K562 (cell line): ENCODE measurements at regions not wholly inside any gene's neighbourhood (a gene's known extent, or its start where the extent isn't known, plus 50 kb on each side); places are given as distances from the start of the nearest gene placed in this dataset.

Experiments
- ATAC-seq: fragments of 200-7000 bp; cut with Tn5 transposase; 3 replicates; pipeline ENCODE4 v1.9.1; 2020; ENCODE audit warnings: moderate library complexity
- BruUV-seq: library from RNA; stranded (reverse); fragments of 400-500 nt; replicated peaks from 2 replicates; lab custom pipeline; 2021; lab: Mats Ljungman, UMichigan
- CTCF ChIA-PET: fragments of 300-600 bp; formaldehyde crosslinking; extraction: SDS; loops from one replicate; lab custom pipeline; 2021; ENCODE audit warnings: low intra/inter-chr PET ratio; lab: Yijun Ruan, JAX
- POLR2A ChIA-PET: fragments of 300-600, 350-650 bp; sonication (Branson Sonifier 250); formaldehyde crosslinking; extraction: SDS; loops from one replicate; lab custom pipeline; 2021; ENCODE audit warnings: antibody characterized with exemption, inconsistent platforms; lab: Yijun Ruan, JAX
- DNase-seq, 4 experiments: peaks; one replicate each; pipeline versions ENCODE4 v3.0.0 to v3.0.0-alpha.2; 2011 to 2018; ENCODE audit warnings: low spot score in 3 of 4, mixed read lengths in 3 of 4; ENCODE audit errors: extremely low read depth in 1 of 4
- FAIRE-seq: peaks from 2 replicates; lab custom pipeline; 2011; peaks lifted over from hg19 to GRCh38; lab: Jason Lieb, UNC
- H2AFZ ChIP-seq: 2 replicates; pipeline ENCODE4 v1.6.0; 2011; ENCODE audit warnings: low read depth, low read length, control low read depth, inconsistent platforms
- H3K27ac ChIP-seq: fragments of 200-600 bp; 3 replicates; pipeline ENCODE4 v1.8.0; 2011; ENCODE audit warnings: low read depth, mild to moderate bottlenecking, control low read depth, inconsistent platforms, low read length, moderate library complexity, mixed read lengths; ENCODE audit errors: extremely low read depth
- H3K27me3 ChIP-seq, 2 experiments: fragments of 300-600 bp in 1 of 2; 2 replicates in 1 of 2; 3 replicates in 1 of 2; pipeline versions ENCODE4 v1.6.0 to v1.8.0; 2011; ENCODE audit warnings: inconsistent platforms in 2 of 2, low read length in 2 of 2, mild to moderate bottlenecking in 1 of 2, mixed read lengths in 1 of 2, moderate library complexity in 1 of 2; ENCODE audit not compliant: control insufficient read depth in 2 of 2, insufficient read depth in 2 of 2
- H3K36me3 ChIP-seq: fragments of 300-600 bp; 3 replicates; pipeline ENCODE4 v1.8.0; 2011; ENCODE audit warnings: mild to moderate bottlenecking, low read length, inconsistent platforms; ENCODE audit not compliant: control insufficient read depth, insufficient read depth
- H3K4me1 ChIP-seq, 2 experiments: fragments of 200-600 bp in 1 of 2; replicated peaks in 1 of 2; 2 replicates in 1 of 2; 3 replicates in 1 of 2; pipeline versions ENCODE4 v1.5.1 to v1.8.0; 2011; ENCODE audit warnings: inconsistent platforms in 2 of 2, low read length in 2 of 2, mild to moderate bottlenecking in 1 of 2, mixed read lengths in 1 of 2, moderate library complexity in 1 of 2; ENCODE audit not compliant: control insufficient read depth in 2 of 2, insufficient read depth in 2 of 2
- H3K4me2 ChIP-seq: 2 replicates; pipeline ENCODE4 v1.6.1; 2011; ENCODE audit warnings: low read length, control low read depth, inconsistent platforms, mixed read lengths; ENCODE audit not compliant: insufficient read depth
- H3K4me3 ChIP-seq: fragments of 200-600 bp; sonication (generic), shearing (Covaris generic); 2 replicates; pipeline ENCODE4 v1.5.1; 2016; ENCODE audit warnings: control low read depth, inconsistent platforms
- H3K79me2 ChIP-seq: fragments of 200-600 bp; 3 replicates; pipeline ENCODE4 v1.8.0; 2011; ENCODE audit warnings: low read length, inconsistent platforms; ENCODE audit not compliant: control insufficient read depth, insufficient read depth
- H3K9ac ChIP-seq, 2 experiments: 2 replicates each; pipeline versions ENCODE4 v1.6.0 to v1.6.1; 2011; ENCODE audit warnings: low read depth in 2 of 2, low read length in 2 of 2, control low read depth in 1 of 2, inconsistent platforms in 1 of 2, mild to moderate bottlenecking in 1 of 2, mixed read lengths in 1 of 2; ENCODE audit not compliant: insufficient read depth in 1 of 2
- H3K9me1 ChIP-seq: one replicate; pipeline ENCODE4 v1.6.0; 2011; ENCODE audit warnings: inconsistent platforms, mild to moderate bottlenecking, low read length, moderate library complexity; ENCODE audit not compliant: control insufficient read depth, insufficient read depth
- H3K9me3 ChIP-seq: replicated peaks from 2 replicates; pipeline ENCODE4 v1.5.1; 2011; ENCODE audit warnings: low read depth, low read length, inconsistent platforms; ENCODE audit not compliant: control insufficient read depth, insufficient read depth
- H4K20me1 ChIP-seq: replicated peaks from 2 replicates; pipeline ENCODE4 v1.6.1; 2011; ENCODE audit warnings: low read length, inconsistent platforms, mixed read lengths; ENCODE audit not compliant: control insufficient read depth, insufficient read depth
- ARHGAP35 ChIP-seq: fragments of 450-650 bp; IDR thresholded peaks from 2 replicates; pipeline ENCODE4 v1.6.1; 2018; ENCODE audit not compliant: partially characterized antibody
- COPS2 ChIP-seq: fragments of 450-650 bp; conservative IDR thresholded peaks from 2 replicates; pipeline ENCODE4 v1.6.1; 2016; ENCODE audit warnings: mild to moderate bottlenecking, moderate library complexity
- HMG20B ChIP-seq: fragments of 250-450 bp; sonication (Bioruptor Pico); IDR thresholded peaks from 2 replicates; pipeline ENCODE4 v1.5.0; 2021; ENCODE audit warnings: mild to moderate bottlenecking
- HNRNPH1 ChIP-seq: fragments of 200-400 bp; formaldehyde crosslinking; optimal IDR thresholded peaks from 2 replicates; pipeline ENCODE3; 2017; ENCODE audit warnings: low read depth, mild to moderate bottlenecking, low read length, moderate library complexity
- RFX5 ChIP-seq: IDR thresholded peaks from 2 replicates; pipeline ENCODE4 v1.6.1; 2011; ENCODE audit warnings: low read depth, mild to moderate bottlenecking, improper control_type of control experiment, low read length
- SPI1 ChIP-seq: IDR thresholded peaks from 2 replicates; pipeline ENCODE4 v1.6.1; 2011; ENCODE audit warnings: low read depth, low read length, control low read depth, borderline replicate concordance
- SRSF7 ChIP-seq: fragments of 200-400 bp; formaldehyde crosslinking; optimal IDR thresholded peaks from 2 replicates; pipeline ENCODE3; 2017; ENCODE audit warnings: mild to moderate bottlenecking, low read depth, low read length
- ZFP36 ChIP-seq: fragments of 150-350 bp; IDR thresholded peaks from 2 replicates; pipeline ENCODE4 v1.6.1; 2018; ENCODE audit warnings: low read length, low read depth; ENCODE audit not compliant: partially characterized antibody
- ZNF696 ChIP-seq: fragments of 250-450 bp; sonication (Bioruptor Pico); conservative IDR thresholded peaks from 2 replicates; pipeline ENCODE4 v1.4.0; 2020; ENCODE audit warnings: mild to moderate bottlenecking, moderate library complexity
- ZZZ3 ChIP-seq: fragments of 450-650 bp; IDR thresholded peaks from 2 replicates; pipeline ENCODE4 v1.6.1; 2016; ENCODE audit warnings: antibody characterized with exemption, mild to moderate bottlenecking, moderate library complexity
- WGBS: fragments of 100-300 bp; shearing (Covaris generic); methylation state at CpG from one replicate; pipeline ENCODE4 v1.1.6; 2016; ENCODE audit warnings: low coverage, mixed read lengths; ENCODE audit not compliant: insufficient coverage; ENCODE audit errors: missing lambda C conversion rate; 5-methylcytosine and 5-hydroxymethylcytosine counted together
- in situ Hi-C: fragments of 300-500 bp; cut with MboI; formaldehyde crosslinking; loops from 4 replicates; pipeline ENCODE4 v1.15.0; 2018; ENCODE audit warnings: inconsistent platforms, mixed read lengths
- intact Hi-C: fragments of 100-400 bp; cut with micrococcal nuclease; formaldehyde crosslinking; loops from 2 replicates; pipeline ENCODE4 v1.14.2; 2022
- TF ChIP-seq, protein P1 (sequence below): fragments of 250-450 bp; sonication (Bioruptor Pico); IDR thresholded peaks from 2 replicates; pipeline ENCODE4 v1.8.0; 2021; ENCODE audit warnings: mild to moderate bottlenecking, moderate library complexity
- TF ChIP-seq, protein P2 (sequence below): fragments of 450-650 bp; IDR thresholded peaks from 2 replicates; pipeline ENCODE4 v1.6.1; 2016; ENCODE audit warnings: low read depth, mild to moderate bottlenecking, moderate library complexity
- TF ChIP-seq, protein P3 (sequence below): conservative IDR thresholded peaks from 2 replicates; pipeline ENCODE4 v1.6.1; 2011; ENCODE audit warnings: low read depth, mild to moderate bottlenecking, low read length; ENCODE audit not compliant: control insufficient read depth
- TF ChIP-seq, protein P4 (sequence below): sonication (generic); formaldehyde crosslinking; IDR thresholded peaks from 2 replicates; pipeline ENCODE4 v1.8.0; 2022; ENCODE audit warnings: missing genetic modification reagents, mild to moderate bottlenecking, borderline replicate concordance

DNA sequence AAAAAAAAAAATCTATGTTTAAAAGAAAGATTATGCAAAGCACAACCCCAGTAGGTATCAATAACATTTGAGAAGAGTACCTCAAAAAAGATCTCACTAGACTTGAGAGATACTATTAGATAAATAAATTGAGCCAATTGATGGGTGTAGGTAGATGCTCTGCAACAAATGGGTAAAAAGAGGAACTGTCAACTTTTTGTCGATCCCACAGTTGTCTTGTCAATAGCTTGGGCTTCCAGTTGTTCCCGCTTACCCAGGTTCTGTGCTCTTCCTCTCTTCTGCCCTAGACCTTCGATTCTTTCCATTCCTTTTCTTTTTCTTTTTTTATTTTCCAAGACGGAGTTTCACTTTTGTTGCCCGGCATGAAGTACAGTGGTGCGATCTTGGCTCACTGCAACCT is 226.9 kb downstream of the SOX4 start:
- intact Hi-C loops (no loop called here), in situ Hi-C loops (no loop called here)
- ATAC-seq, result no peak
- no TSS peak for BruUV-seq
- Histone ChIP-seq H2AFZ (no peak overlapping the region), H3K9me3 (no peaks in the 10 kb centered on the region), H3K79me2 (no peaks in the 10 kb centered on the region), H3K9ac (no peak overlapping the region), H3K4me2 (no peak overlapping the region), H3K27me3 (peaks cover 13 to 19% of the 10 kb centered on the region in 2 experiments; a peak in 3 of 5 replicates), H4K20me1 (no peaks in the 10 kb centered on the region), H3K36me3 (no peaks in the 10 kb centered on the region), H3K27ac (no peak overlapping the region), H3K9me1 (no peaks in the 10 kb centered on the region), H3K4me3 (no peak overlapping the region), H3K4me1 (no peaks in the 10 kb centered on the region)
- ChIA-PET CTCF (no interaction called here), POLR2A (no interaction called here)
- 1% methylated on average over 6 of the region's 6 CpGs for WGBS
- no peak for DNase-seq
- no peak for FAIRE-seq
- TF ChIP-seq COPS2 (no peak), SPI1 (peak; percentile 74), ZNF696 (CRISPR knock-in tag) (no peak)
- TF ChIP-seq, protein P1, sequence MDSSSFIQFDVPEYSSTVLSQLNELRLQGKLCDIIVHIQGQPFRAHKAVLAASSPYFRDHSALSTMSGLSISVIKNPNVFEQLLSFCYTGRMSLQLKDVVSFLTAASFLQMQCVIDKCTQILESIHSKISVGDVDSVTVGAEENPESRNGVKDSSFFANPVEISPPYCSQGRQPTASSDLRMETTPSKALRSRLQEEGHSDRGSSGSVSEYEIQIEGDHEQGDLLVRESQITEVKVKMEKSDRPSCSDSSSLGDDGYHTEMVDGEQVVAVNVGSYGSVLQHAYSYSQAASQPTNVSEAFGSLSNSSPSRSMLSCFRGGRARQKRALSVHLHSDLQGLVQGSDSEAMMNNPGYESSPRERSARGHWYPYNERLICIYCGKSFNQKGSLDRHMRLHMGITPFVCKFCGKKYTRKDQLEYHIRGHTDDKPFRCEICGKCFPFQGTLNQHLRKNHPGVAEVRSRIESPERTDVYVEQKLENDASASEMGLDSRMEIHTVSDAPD (CRISPR knock-in tag), result no peak

DNA sequence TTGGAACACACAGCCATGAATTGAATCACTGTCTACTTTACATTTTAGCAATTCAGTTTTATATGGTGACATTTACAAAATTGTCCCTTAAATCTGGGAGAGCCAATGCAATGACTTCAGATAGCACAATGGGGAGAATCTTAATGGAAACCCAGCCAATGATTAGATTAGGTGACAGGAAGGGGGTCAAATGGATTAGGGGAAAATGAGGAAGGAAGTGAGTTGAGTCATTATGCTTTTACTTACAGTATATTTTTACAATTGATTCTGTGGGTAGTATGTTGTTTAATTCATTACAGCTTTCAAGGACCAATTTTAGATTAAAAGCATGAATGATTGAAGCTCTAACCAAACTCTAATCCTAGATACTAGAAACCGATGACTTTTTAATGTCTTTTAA is 229.8 kb downstream of the SOX4 start:
- H3K79me2 ChIP-seq, result no peaks in the 10 kb centered on the region
- H2AFZ ChIP-seq, result no peak overlapping the region
- FAIRE-seq (no peak), DNase-seq (no peak), ATAC-seq (no peak)
- no peaks in the 10 kb centered on the region for H4K20me1 ChIP-seq
- CTCF ChIA-PET, result no interaction called here
- intact Hi-C loops (no loop called here), in situ Hi-C loops (no loop called here)
- no peaks in the 10 kb centered on the region for H3K4me1 ChIP-seq
- no peak overlapping the region for H3K4me2 ChIP-seq
- H3K36me3 ChIP-seq, result no peaks in the 10 kb centered on the region
- H3K9me3 ChIP-seq, result no peaks in the 10 kb centered on the region
- WGBS, result 0% methylated on average over 1 of the region's 1 CpG
- no peak overlapping the region for H3K4me3 ChIP-seq
- H3K9me1 ChIP-seq, result no peaks in the 10 kb centered on the region
- no peak overlapping the region for H3K9ac ChIP-seq
- H3K27me3 ChIP-seq, result peaks cover 9 to 20% of the 10 kb centered on the region in 2 experiments; a peak in 3 of 5 replicates
- POLR2A ChIA-PET, result no interaction called here
- no peak overlapping the region for H3K27ac ChIP-seq
- BruUV-seq, result no TSS peak
- TF ChIP-seq, protein P2, sequence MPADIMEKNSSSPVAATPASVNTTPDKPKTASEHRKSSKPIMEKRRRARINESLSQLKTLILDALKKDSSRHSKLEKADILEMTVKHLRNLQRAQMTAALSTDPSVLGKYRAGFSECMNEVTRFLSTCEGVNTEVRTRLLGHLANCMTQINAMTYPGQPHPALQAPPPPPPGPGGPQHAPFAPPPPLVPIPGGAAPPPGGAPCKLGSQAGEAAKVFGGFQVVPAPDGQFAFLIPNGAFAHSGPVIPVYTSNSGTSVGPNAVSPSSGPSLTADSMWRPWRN, result no peak
- TF ChIP-seq HMG20B (no peak), HNRNPH1 (no peak), SRSF7 (no peak), ARHGAP35 (no peak), ZZZ3 (no peak), RFX5 (no peak), ZFP36 (no peak)
- TF ChIP-seq, protein P3, sequence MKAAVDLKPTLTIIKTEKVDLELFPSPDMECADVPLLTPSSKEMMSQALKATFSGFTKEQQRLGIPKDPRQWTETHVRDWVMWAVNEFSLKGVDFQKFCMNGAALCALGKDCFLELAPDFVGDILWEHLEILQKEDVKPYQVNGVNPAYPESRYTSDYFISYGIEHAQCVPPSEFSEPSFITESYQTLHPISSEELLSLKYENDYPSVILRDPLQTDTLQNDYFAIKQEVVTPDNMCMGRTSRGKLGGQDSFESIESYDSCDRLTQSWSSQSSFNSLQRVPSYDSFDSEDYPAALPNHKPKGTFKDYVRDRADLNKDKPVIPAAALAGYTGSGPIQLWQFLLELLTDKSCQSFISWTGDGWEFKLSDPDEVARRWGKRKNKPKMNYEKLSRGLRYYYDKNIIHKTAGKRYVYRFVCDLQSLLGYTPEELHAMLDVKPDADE, result no peak
- TF ChIP-seq, protein P4, sequence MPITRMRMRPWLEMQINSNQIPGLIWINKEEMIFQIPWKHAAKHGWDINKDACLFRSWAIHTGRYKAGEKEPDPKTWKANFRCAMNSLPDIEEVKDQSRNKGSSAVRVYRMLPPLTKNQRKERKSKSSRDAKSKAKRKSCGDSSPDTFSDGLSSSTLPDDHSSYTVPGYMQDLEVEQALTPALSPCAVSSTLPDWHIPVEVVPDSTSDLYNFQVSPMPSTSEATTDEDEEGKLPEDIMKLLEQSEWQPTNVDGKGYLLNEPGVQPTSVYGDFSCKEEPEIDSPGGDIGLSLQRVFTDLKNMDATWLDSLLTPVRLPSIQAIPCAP, result no peak
